ENCODE measurements at regions not wholly inside any gene's neighbourhood (a gene's known extent, or its start where the extent isn't known, plus 50 kb on each side); places are given as distances from the start of the nearest gene placed in this dataset.

DNA sequence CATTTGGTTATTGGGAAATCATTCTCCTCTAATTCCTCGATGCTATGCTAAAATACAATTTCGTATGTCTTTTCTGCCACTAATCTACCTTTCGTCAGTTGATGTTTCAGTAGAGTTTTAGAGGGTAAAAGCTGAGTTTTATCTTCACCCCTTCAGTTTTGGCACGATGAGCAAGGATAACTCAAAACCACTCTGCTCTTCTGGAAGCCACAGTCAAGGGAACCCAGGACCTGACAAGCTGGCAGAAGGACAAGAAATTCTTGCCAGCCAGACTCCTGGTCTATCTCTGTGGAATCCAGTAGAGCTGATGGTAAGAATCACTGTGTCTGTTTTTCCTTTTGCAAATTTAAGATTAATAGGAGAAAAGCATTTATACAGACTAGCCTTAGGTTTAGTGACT is 414.4 kb upstream of the LRRC3B start:
- Histone ChIP-seq H3K27me3 (replicated peaks; ENCODE audit: control insufficient read depth, insufficient read depth, low read length) (no peaks in the 10 kb centered on the region), H3K4me3 (ENCODE audit: low read depth, low read length) (no peak overlapping the region), H3K4me1 (no peaks in the 10 kb centered on the region), H3K36me3 (ENCODE audit: control insufficient read depth, insufficient read depth, low read length) (no peaks in the 10 kb centered on the region), H3K9me3 (no peaks in the 10 kb centered on the region; the same call in 1 of the 2 replicates)
- no peaks in the 10 kb centered on the region for H3K9me3 Mint-ChIP-seq (ENCODE audit: unreplicated experiment)
- ChIA-PET POLR2A (no interaction called here), CTCF (no interaction called here)
- DNase-seq = no peak
- no peaks in the 10 kb centered on the region for H3K4me1 Mint-ChIP-seq (ENCODE audit: low read depth, unreplicated experiment)
- intact Hi-C loops (cut with micrococcal nuclease; ENCODE audit: unreplicated experiment) = no loop called here
- H3K4me3 Mint-ChIP-seq (ENCODE audit: unreplicated experiment) = no peak overlapping the region
- TF ChIP-seq CTCF (IDR thresholded peaks at IDR 0.05; ENCODE audit: insufficient read depth in 1 of 2, low read depth in 1 of 2, low read length in 1 of 2, severe bottlenecking in 1 of 2, unreplicated experiment in 1 of 2) = no peak
- H3K27me3 Mint-ChIP-seq (ENCODE audit: insufficient read depth, unreplicated experiment) = no peaks in the 10 kb centered on the region
- no peak overlapping the region for H3K27ac Mint-ChIP-seq (ENCODE audit: unreplicated experiment)
- H3K36me3 Mint-ChIP-seq (ENCODE audit: insufficient read depth, unreplicated experiment) = no peaks in the 10 kb centered on the region
- no TSS peak for BruUV-seq (replicated peaks)

GRCh38 chr3:26229801-26230200 is 392.8 kb upstream of the LRRC3B start:
- ChIA-PET CTCF (no interaction called here), POLR2A (no interaction called here)
- H3K4me3 Mint-ChIP-seq (ENCODE audit: unreplicated experiment) = no peak overlapping the region
- no peak overlapping the region for H3K4me3 ChIP-seq (ENCODE audit: low read depth, low read length)
- H3K9me3 ChIP-seq = no peaks in the 10 kb centered on the region
- no peak for TF ChIP-seq CTCF (IDR thresholded peaks at IDR 0.05; ENCODE audit: insufficient read depth in 1 of 2, low read depth in 1 of 2, low read length in 1 of 2, severe bottlenecking in 1 of 2, unreplicated experiment in 1 of 2)
- H3K9me3 Mint-ChIP-seq (ENCODE audit: unreplicated experiment) = no peaks in the 10 kb centered on the region
- no peaks in the 10 kb centered on the region for H3K27me3 ChIP-seq (replicated peaks; ENCODE audit: control insufficient read depth, insufficient read depth, low read length)
- no TSS peak for BruUV-seq (replicated peaks)
- no peaks in the 10 kb centered on the region for H3K36me3 Mint-ChIP-seq (ENCODE audit: insufficient read depth, unreplicated experiment)
- H3K27me3 Mint-ChIP-seq (ENCODE audit: insufficient read depth, unreplicated experiment) = no peaks in the 10 kb centered on the region
- H3K36me3 ChIP-seq (ENCODE audit: control insufficient read depth, insufficient read depth, low read length) = no peaks in the 10 kb centered on the region
- H3K4me1 ChIP-seq = no peaks in the 10 kb centered on the region
- H3K4me1 Mint-ChIP-seq (ENCODE audit: low read depth, unreplicated experiment) = no peaks in the 10 kb centered on the region
- no peak for DNase-seq
- no peak overlapping the region for H3K27ac Mint-ChIP-seq (ENCODE audit: unreplicated experiment)
- intact Hi-C loops (cut with micrococcal nuclease; ENCODE audit: unreplicated experiment) = no loop called here

DNA sequence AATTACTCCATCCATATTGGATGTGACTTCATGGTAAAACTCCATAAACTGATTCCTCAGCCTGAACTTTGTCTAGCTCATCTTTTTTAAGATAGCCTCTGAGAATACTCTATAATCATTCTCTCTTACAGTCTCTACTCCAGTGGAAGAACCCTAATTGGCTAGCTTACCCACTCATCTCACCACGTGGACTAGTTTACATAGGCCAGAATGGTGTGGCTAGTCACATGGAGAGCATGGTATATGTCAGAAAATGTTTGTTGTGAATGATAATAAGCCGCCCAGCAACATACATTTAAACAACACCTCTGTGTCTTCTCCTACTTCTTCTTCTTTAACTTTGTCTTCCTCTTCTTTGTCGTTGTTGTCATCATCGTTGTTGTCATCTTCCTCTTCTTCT is 389.2 kb upstream of the LRRC3B start:
- no TSS peak for BruUV-seq (replicated peaks)
- no peaks in the 10 kb centered on the region for H3K36me3 ChIP-seq (ENCODE audit: control insufficient read depth, insufficient read depth, low read length)
- Mint-ChIP-seq H3K4me1 (ENCODE audit: low read depth, unreplicated experiment) (no peaks in the 10 kb centered on the region), H3K9me3 (ENCODE audit: unreplicated experiment) (no peaks in the 10 kb centered on the region), H3K27ac (ENCODE audit: unreplicated experiment) (no peak overlapping the region), H3K4me3 (ENCODE audit: unreplicated experiment) (no peak overlapping the region), H3K36me3 (ENCODE audit: insufficient read depth, unreplicated experiment) (no peaks in the 10 kb centered on the region), H3K27me3 (ENCODE audit: insufficient read depth, unreplicated experiment) (no peaks in the 10 kb centered on the region)
- intact Hi-C loops (cut with micrococcal nuclease; ENCODE audit: unreplicated experiment) = no loop called here
- no peak overlapping the region for H3K4me3 ChIP-seq (ENCODE audit: low read depth, low read length)
- no peaks in the 10 kb centered on the region for H3K4me1 ChIP-seq
- no peak for DNase-seq
- H3K9me3 ChIP-seq = no peaks in the 10 kb centered on the region
- POLR2A ChIA-PET = no interaction called here
- no peak for TF ChIP-seq CTCF (IDR thresholded peaks at IDR 0.05; ENCODE audit: insufficient read depth in 1 of 2, low read depth in 1 of 2, low read length in 1 of 2, severe bottlenecking in 1 of 2, unreplicated experiment in 1 of 2)
- CTCF ChIA-PET = no interaction called here
- H3K27me3 ChIP-seq (replicated peaks; ENCODE audit: control insufficient read depth, insufficient read depth, low read length) = no peaks in the 10 kb centered on the region

Data from Caco-2 (cell line).